ENCODE measurements at regions not wholly inside any gene's neighbourhood (a gene's known extent, or its start where the extent isn't known, plus 50 kb on each side); places are given as distances from the start of the nearest gene placed in this dataset.
"Not testable (repeated sequence)": the region's sequence is repeated elsewhere in the genome, so short reads cannot be mapped to it uniquely, and the experiment has no call there.

- no peak for DNase-seq
These were observed 681.2 kb upstream of the NRP1 start for GRCh38 chr10:34015700-34016099.

- DNase-seq = no peak
These were observed 678.8 kb upstream of the NRP1 start for GRCh38 chr10:34013235-34013634.

- DNase-seq = no peak
These were observed 676.4 kb upstream of the NRP1 start for GRCh38 chr10:34010891-34011290.

GRCh38 chr10:34010228-34010627 lies 675.8 kb upstream of the NRP1 start:
- DNase-seq = not testable (repeated sequence)

GRCh38 chr10:34008656-34009055 lies 674.2 kb upstream of the NRP1 start:
- DNase-seq = no peak

- DNase-seq = no peak
These were observed 672.0 kb upstream of the NRP1 start for GRCh38 chr10:34006471-34006870.

GRCh38 chr10:34003561-34003960 lies 669.1 kb upstream of the NRP1 start:
- no peak for DNase-seq

- DNase-seq = no peak
These were observed 668.4 kb upstream of the NRP1 start for GRCh38 chr10:34002896-34003295.

- DNase-seq = no peak
These were observed 667.4 kb upstream of the NRP1 start for GRCh38 chr10:34001831-34002230.

GRCh38 chr10:34001087-34001580 lies 666.7 kb upstream of the NRP1 start:
- DNase-seq = no peak

- no peak for DNase-seq
These were observed 659.5 kb upstream of the NRP1 start for GRCh38 chr10:33993917-33994316.

GRCh38 chr10:33991924-33992323 lies 657.5 kb upstream of the NRP1 start:
- DNase-seq = no peak

- DNase-seq = no peak
These were observed 652.0 kb upstream of the NRP1 start for GRCh38 chr10:33986515-33986914.

- DNase-seq = no peak
These were observed 651.5 kb upstream of the NRP1 start for GRCh38 chr10:33986016-33986415.

- DNase-seq = no peak
These were observed 648.5 kb upstream of the NRP1 start for GRCh38 chr10:33982995-33983394.

- DNase-seq = no peak
These were observed 646.8 kb upstream of the NRP1 start for GRCh38 chr10:33981301-33981700.

GRCh38 chr10:33979195-33979594 lies 644.7 kb upstream of the NRP1 start:
- no peak for DNase-seq

GRCh38 chr10:33975481-33975880 lies 641.0 kb upstream of the NRP1 start:
- no peak for DNase-seq

- no peak for DNase-seq
These were observed 640.6 kb upstream of the NRP1 start for GRCh38 chr10:33974976-33975478.

- DNase-seq = no peak
These were observed 634.5 kb upstream of the NRP1 start for GRCh38 chr10:33968983-33969382.

- no peak for DNase-seq
These were observed 633.2 kb upstream of the NRP1 start for GRCh38 chr10:33967606-33968120.

- no peak for DNase-seq
These were observed 632.5 kb upstream of the NRP1 start for GRCh38 chr10:33966946-33967345.

GRCh38 chr10:33965795-33966581 lies 631.5 kb upstream of the NRP1 start:
- DNase-seq = no peak

GRCh38 chr10:33963729-33964128 lies 629.3 kb upstream of the NRP1 start:
- DNase-seq = no peak

Data from left kidney (tissue), 1 donor.